GM18502 (cell line): ENCODE measurements at regions not wholly inside any gene's neighbourhood (a gene's known extent, or its start where the extent isn't known, plus 50 kb on each side); places are given as distances from the start of the nearest gene placed in this dataset.
"Not testable (repeated sequence)": the region's sequence is repeated elsewhere in the genome, so short reads cannot be mapped to it uniquely, and the experiment has no call there.

ENCODE experiments used
- ATAC-seq: cut with Tn5 transposase; IDR thresholded peaks from one replicate; pipeline ENCODE4 v1.9.1; 2021; ENCODE audit warnings: mild to moderate bottlenecking; ENCODE audit not compliant: unreplicated experiment, poor library complexity

GRCh38 chr7:49099587-49100326, 175.4 kb downstream of the CDC14C start:
- no peak for ATAC-seq

GRCh38 chr7:49100908-49101740, 176.8 kb downstream of the CDC14C start:
- not testable (repeated sequence) for ATAC-seq

GRCh38 chr7:49102411-49102810, 178.1 kb downstream of the CDC14C start:
- no peak for ATAC-seq

GRCh38 chr7:49111706-49112105, 187.4 kb downstream of the CDC14C start:
- ATAC-seq = no peak

- ATAC-seq = no peak
Observed at GRCh38 chr7:49112222-49112621, 187.9 kb downstream of the CDC14C start.

- no peak for ATAC-seq
Observed at GRCh38 chr7:49112647-49113046, 188.3 kb downstream of the CDC14C start.

GRCh38 chr7:49119706-49120105, 195.4 kb downstream of the CDC14C start:
- no peak for ATAC-seq

- ATAC-seq = no peak
Observed at GRCh38 chr7:49125246-49125645, 200.9 kb downstream of the CDC14C start.

GRCh38 chr7:49127359-49127913, 203.1 kb downstream of the CDC14C start:
- ATAC-seq = no peak

GRCh38 chr7:49137978-49138377, 213.6 kb downstream of the CDC14C start:
- no peak for ATAC-seq

- no peak for ATAC-seq
Observed at GRCh38 chr7:49150486-49150885, 226.1 kb downstream of the CDC14C start.

GRCh38 chr7:49151146-49151545, 226.8 kb downstream of the CDC14C start:
- ATAC-seq = no peak

- no peak for ATAC-seq
Observed at GRCh38 chr7:49158321-49158720, 234.0 kb downstream of the CDC14C start.

GRCh38 chr7:49159536-49159935, 235.2 kb downstream of the CDC14C start:
- no peak for ATAC-seq

GRCh38 chr7:49166441-49166840, 242.1 kb downstream of the CDC14C start:
- no peak for ATAC-seq

- ATAC-seq = no peak
Observed at GRCh38 chr7:49172639-49173038, 248.3 kb downstream of the CDC14C start.

GRCh38 chr7:49174396-49174795, 250.0 kb downstream of the CDC14C start:
- no peak for ATAC-seq

- no peak for ATAC-seq
Observed at GRCh38 chr7:49187543-49188268, 263.4 kb downstream of the CDC14C start.

- ATAC-seq = no peak
Observed at GRCh38 chr7:49228426-49229098, 304.2 kb downstream of the CDC14C start.

- ATAC-seq = no peak
Observed at GRCh38 chr7:49229246-49229645, 304.9 kb downstream of the CDC14C start.
